ENCODE measurements at regions not wholly inside any gene's neighbourhood (a gene's known extent, or its start where the extent isn't known, plus 50 kb on each side); places are given as distances from the start of the nearest gene placed in this dataset.

GRCh38 chr5:125106881-125107280, 360.4 kb upstream of the ZNF608 start:
- CTCF ChIA-PET, result no interaction called here
- intact Hi-C loops (cut with micrococcal nuclease; ENCODE audit: unreplicated experiment), result no loop called here
- BruUV-seq (replicated peaks), result no TSS peak

DNA sequence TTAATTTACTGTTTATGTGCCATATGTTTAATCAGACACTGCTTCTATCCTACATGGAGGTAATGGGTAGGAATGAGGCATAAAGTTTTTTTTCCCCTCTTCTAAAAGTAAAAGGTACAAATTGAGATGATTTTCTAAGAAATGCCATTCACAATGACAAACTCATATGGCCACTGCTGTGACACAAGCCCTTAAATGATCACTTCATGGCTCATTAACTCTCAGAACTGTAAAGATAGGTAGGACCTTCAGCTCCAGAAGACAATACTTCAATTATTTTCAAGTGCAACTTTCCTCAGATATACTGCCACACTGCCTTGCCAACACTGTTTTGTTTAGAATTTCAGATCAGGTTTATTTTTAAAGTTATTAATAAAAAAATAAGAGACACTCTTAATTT, 362.9 kb upstream of the ZNF608 start:
- Histone ChIP-seq H3K9me3 (ENCODE audit: control insufficient read depth, insufficient read depth, low read depth, low read length) (no peaks in the 10 kb centered on the region), H3K4me1 (ENCODE audit: control insufficient read depth, insufficient read depth, low read length) (no peaks in the 10 kb centered on the region; the same call in 1 of the 2 replicates), H3K27ac (ENCODE audit: low read length) (no peak overlapping the region; the same call in 1 of the 2 replicates), H3K4me3 (ENCODE audit: low read depth in 2 of 2, low read length in 2 of 2) (no peak overlapping the region), H3K36me3 (ENCODE audit: control insufficient read depth, insufficient read depth, low read length) (no peaks in the 10 kb centered on the region), H3K27me3 (ENCODE audit: control insufficient read depth, insufficient read depth, low read length) (no peaks in the 10 kb centered on the region)
- ChIA-PET POLR2A (no interaction called here), CTCF (no interaction called here)
- in situ Hi-C loops (cut with HindIII; ENCODE audit: low pct_unique_long_range_greater_than_20kb, low sequenced_read_pairs), result no loop called here
- ATAC-seq (no peak), DNase-seq (ENCODE audit: low read depth, low spot score) (no peak)
- TF ChIP-seq, protein P1, sequence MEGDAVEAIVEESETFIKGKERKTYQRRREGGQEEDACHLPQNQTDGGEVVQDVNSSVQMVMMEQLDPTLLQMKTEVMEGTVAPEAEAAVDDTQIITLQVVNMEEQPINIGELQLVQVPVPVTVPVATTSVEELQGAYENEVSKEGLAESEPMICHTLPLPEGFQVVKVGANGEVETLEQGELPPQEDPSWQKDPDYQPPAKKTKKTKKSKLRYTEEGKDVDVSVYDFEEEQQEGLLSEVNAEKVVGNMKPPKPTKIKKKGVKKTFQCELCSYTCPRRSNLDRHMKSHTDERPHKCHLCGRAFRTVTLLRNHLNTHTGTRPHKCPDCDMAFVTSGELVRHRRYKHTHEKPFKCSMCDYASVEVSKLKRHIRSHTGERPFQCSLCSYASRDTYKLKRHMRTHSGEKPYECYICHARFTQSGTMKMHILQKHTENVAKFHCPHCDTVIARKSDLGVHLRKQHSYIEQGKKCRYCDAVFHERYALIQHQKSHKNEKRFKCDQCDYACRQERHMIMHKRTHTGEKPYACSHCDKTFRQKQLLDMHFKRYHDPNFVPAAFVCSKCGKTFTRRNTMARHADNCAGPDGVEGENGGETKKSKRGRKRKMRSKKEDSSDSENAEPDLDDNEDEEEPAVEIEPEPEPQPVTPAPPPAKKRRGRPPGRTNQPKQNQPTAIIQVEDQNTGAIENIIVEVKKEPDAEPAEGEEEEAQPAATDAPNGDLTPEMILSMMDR (IDR thresholded peaks at IDR 0.05), result no peak
- TF ChIP-seq POLR2AphosphoS5 (IDR thresholded peaks at IDR 0.05; ENCODE audit: low read depth, low read length), result no peak
- TF ChIP-seq TCF7L2 (IDR thresholded peaks at IDR 0.05; ENCODE audit: low read depth, low read length), result no peak
- TF ChIP-seq SIN3A (IDR thresholded peaks at IDR 0.05; ENCODE audit: borderline replicate concordance, insufficient read depth, low read depth, low read length), result no peak
- BruUV-seq (replicated peaks), result no TSS peak
- intact Hi-C loops (cut with micrococcal nuclease; ENCODE audit: unreplicated experiment), result no loop called here

More at GRCh38 chr5:125106881-125107280, 360.4 kb upstream of the ZNF608 start:
- H3K4me3 ChIP-seq (ENCODE audit: low read depth in 2 of 2, low read length in 2 of 2), result no peak overlapping the region
- peak overlapping the region; percentile 37; the same call in 1 of the 2 replicates for H3K27ac ChIP-seq (ENCODE audit: low read length)
- in situ Hi-C loops (cut with HindIII; ENCODE audit: low pct_unique_long_range_greater_than_20kb, low sequenced_read_pairs), result no loop called here
- no peaks in the 10 kb centered on the region for H3K27me3 ChIP-seq (ENCODE audit: control insufficient read depth, insufficient read depth, low read length)
- H3K9me3 ChIP-seq (ENCODE audit: control insufficient read depth, insufficient read depth, low read depth, low read length), result no peaks in the 10 kb centered on the region
- no peaks in the 10 kb centered on the region; the same call in 1 of the 2 replicates for H3K4me1 ChIP-seq (ENCODE audit: control insufficient read depth, insufficient read depth, low read length)
- no peak for ATAC-seq
- POLR2A ChIA-PET, result no interaction called here
- no peak for DNase-seq (ENCODE audit: low read depth, low spot score)
- TF ChIP-seq TCF7L2 (IDR thresholded peaks at IDR 0.05; ENCODE audit: low read depth, low read length), result no peak
- TF ChIP-seq POLR2AphosphoS5 (IDR thresholded peaks at IDR 0.05; ENCODE audit: low read depth, low read length), result no peak
- TF ChIP-seq SIN3A (IDR thresholded peaks at IDR 0.05; ENCODE audit: borderline replicate concordance, insufficient read depth, low read depth, low read length), result no peak
- TF ChIP-seq, protein P1 (IDR thresholded peaks at IDR 0.05), result no peak
- no peak for TF ChIP-seq REST (IDR thresholded peaks at IDR 0.05; ENCODE audit: insufficient read depth in 1 of 2, low read depth in 2 of 2, low read length in 1 of 2)
- H3K36me3 ChIP-seq (ENCODE audit: control insufficient read depth, insufficient read depth, low read length), result no peaks in the 10 kb centered on the region
